Liver (tissue), 8 donors: ENCODE measurements at regions not wholly inside any gene's neighbourhood (a gene's known extent, or its start where the extent isn't known, plus 50 kb on each side); places are given as distances from the start of the nearest gene placed in this dataset.

ENCODE experiments used
- DNase-seq: peaks from one replicate; pipeline ENCODE4 v3.0.0-alpha.2; 2017; ENCODE audit warnings: low spot score
- H3K27ac ChIP-seq, 2 donors: one replicate each; pipeline ENCODE4 v1.7.0; 2013; ENCODE audit warnings: inconsistent platforms in 2 of 2, low read length in 2 of 2, control low read depth in 1 of 2, low read depth in 1 of 2, mild to moderate bottlenecking in 1 of 2
- H3K27me3 ChIP-seq, 4 donors: one replicate each; pipeline versions ENCODE4 v1.6.1 to v1.7.0; 2013; ENCODE audit warnings: low read length in 3 of 4, inconsistent platforms in 1 of 4, mild to moderate bottlenecking in 1 of 4, moderate library complexity in 1 of 4; ENCODE audit not compliant: control insufficient read depth in 4 of 4, insufficient read depth in 4 of 4
- H3K36me3 ChIP-seq, 4 donors: one replicate each; pipeline versions ENCODE4 v1.6.1 to v1.7.0; 2013; ENCODE audit warnings: low read length in 3 of 4, mild to moderate bottlenecking in 3 of 4, low read depth in 1 of 4, moderate library complexity in 1 of 4; ENCODE audit not compliant: control insufficient read depth in 4 of 4, insufficient read depth in 3 of 4
- H3K4me1 ChIP-seq, 4 donors: one replicate each; pipeline versions ENCODE4 v1.6.1 to v1.7.0; 2013; ENCODE audit warnings: low read length in 3 of 4, mild to moderate bottlenecking in 3 of 4, moderate library complexity in 1 of 4; ENCODE audit not compliant: control insufficient read depth in 4 of 4, insufficient read depth in 4 of 4
- H3K4me3 ChIP-seq, 3 donors: one replicate each; pipeline versions ENCODE4 v1.6.1 to v1.7.0; 2013; ENCODE audit warnings: low read length in 3 of 3, control low read depth in 1 of 3, low read depth in 1 of 3, mild to moderate bottlenecking in 1 of 3
- H3K9ac ChIP-seq, 2 donors: one replicate each; pipeline ENCODE4 v1.7.0; 2013; ENCODE audit warnings: low read length in 2 of 2, mild to moderate bottlenecking in 2 of 2, moderate library complexity in 2 of 2, control low read depth in 1 of 2, low read depth in 1 of 2
- H3K9me3 ChIP-seq, 4 donors: one replicate each; pipeline versions ENCODE4 v1.6.1 to v1.7.0; 2013; ENCODE audit warnings: low read length in 3 of 4; ENCODE audit not compliant: control insufficient read depth in 4 of 4
- EGR1 ChIP-seq, 2 donors: IDR thresholded peaks; 2 replicates each; pipeline ENCODE4 v1.6.1; 2016 to 2018; ENCODE audit warnings: antibody characterized with exemption in 2 of 2, low read depth in 2 of 2
- FOXA1 ChIP-seq: IDR thresholded peaks from 2 replicates; pipeline ENCODE4 v1.6.1; 2016; ENCODE audit warnings: antibody characterized with exemption
- FOXA2 ChIP-seq: IDR thresholded peaks from 2 replicates; pipeline ENCODE4 v1.6.1; 2016; ENCODE audit warnings: antibody characterized with exemption
- GABPA ChIP-seq, 2 donors: IDR thresholded peaks in 1 of 2; conservative IDR thresholded peaks in 1 of 2; 2 replicates each; pipeline ENCODE4 v1.6.1; 2016; ENCODE audit warnings: antibody characterized with exemption in 2 of 2, mild to moderate bottlenecking in 1 of 2, moderate library complexity in 1 of 2
- HNF4A ChIP-seq, 2 donors: conservative IDR thresholded peaks; 2 replicates each; pipeline ENCODE4 v1.6.1; 2016; ENCODE audit warnings: antibody characterized with exemption in 2 of 2, mild to moderate bottlenecking in 2 of 2
- HNF4G ChIP-seq: IDR thresholded peaks from 2 replicates; pipeline ENCODE4 v1.6.1; 2016; ENCODE audit warnings: antibody characterized with exemption
- JUND ChIP-seq, 2 donors: IDR thresholded peaks; 2 replicates each; pipeline ENCODE4 v1.6.1; 2016; ENCODE audit warnings: antibody characterized with exemption in 2 of 2
- NR2F2 ChIP-seq: IDR thresholded peaks from 2 replicates; pipeline ENCODE4 v1.6.1; 2016; ENCODE audit warnings: antibody characterized with exemption
- RAD21 ChIP-seq, 2 donors: IDR thresholded peaks; 2 replicates each; pipeline ENCODE4 v1.6.1; 2016; ENCODE audit warnings: antibody characterized with exemption in 2 of 2, mild to moderate bottlenecking in 2 of 2
- RXRA ChIP-seq, 2 donors: IDR thresholded peaks; 2 replicates each; pipeline ENCODE4 v1.6.1; 2017 to 2018; ENCODE audit warnings: antibody characterized with exemption in 2 of 2, mild to moderate bottlenecking in 1 of 2
- SP1 ChIP-seq: IDR thresholded peaks from 2 replicates; pipeline ENCODE4 v1.6.1; 2018; ENCODE audit warnings: antibody characterized with exemption, mild to moderate bottlenecking
- TAF1 ChIP-seq: conservative IDR thresholded peaks from 2 replicates; pipeline ENCODE4 v1.6.1; 2016; ENCODE audit warnings: antibody characterized with exemption, mild to moderate bottlenecking
- YY1 ChIP-seq: IDR thresholded peaks from 2 replicates; pipeline ENCODE4 v1.6.1; 2016; ENCODE audit warnings: antibody characterized with exemption, mild to moderate bottlenecking
- WGBS: extraction: QIAGEN DNeasy Blood & Tissue Kit; methylation state at CpG from one replicate; pipeline ENCODE4 v1.1.7; 2013; 5-methylcytosine and 5-hydroxymethylcytosine counted together
- TF ChIP-seq, protein P1 (sequence below): IDR thresholded peaks from 2 replicates; pipeline ENCODE4 v1.6.1; 2016; ENCODE audit warnings: antibody characterized with exemption
- TF ChIP-seq, protein P2 (sequence below): IDR thresholded peaks from 2 replicates; pipeline ENCODE4 v1.6.1; 2016; ENCODE audit warnings: antibody characterized with exemption
- TF ChIP-seq, protein P3 (sequence below): fragments of 150-350 bp; IDR thresholded peaks from 2 replicates; pipeline ENCODE4 v1.5.1; 2017; ENCODE audit warnings: improper control_type of control experiment, low read depth, low read length; ENCODE audit not compliant: missing input control
- TF ChIP-seq, protein P4 (sequence below): IDR thresholded peaks from 2 replicates; pipeline ENCODE4 v1.6.1; 2016; ENCODE audit warnings: antibody characterized with exemption
- donor health status: healthy.
- donor health status: healthy.
- donor health status: healthy.
- donor health status: healthy.
- donor health status: healthy.

DNA sequence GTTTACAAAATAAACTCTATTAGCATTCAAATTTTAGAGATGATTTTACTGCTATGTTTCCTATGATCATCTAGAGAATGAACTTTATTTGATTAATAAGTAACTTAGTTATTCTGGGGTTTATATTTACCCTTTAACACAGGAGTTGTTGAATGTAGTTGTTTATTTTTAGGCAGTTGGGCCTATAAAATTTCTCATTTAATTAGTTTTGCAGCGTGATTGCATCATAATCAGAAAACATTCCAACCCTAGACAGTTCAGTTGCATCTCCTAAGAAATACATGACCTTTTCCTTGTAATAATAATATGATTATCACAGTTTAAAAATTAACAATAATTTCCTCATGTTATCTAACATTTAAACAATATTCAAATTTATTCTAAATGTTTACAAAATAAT lies 224.7 kb upstream of the CDH7 start:
- H3K4me1 ChIP-seq: no peaks in the 10 kb centered on the region
- no peak overlapping the region for H3K27ac ChIP-seq
- no peak overlapping the region for H3K4me3 ChIP-seq
- no peaks in the 10 kb centered on the region for H3K27me3 ChIP-seq
- no peaks in the 10 kb centered on the region for H3K36me3 ChIP-seq
- WGBS: 55% methylated on average over 1 of the region's 1 CpG
- H3K9ac ChIP-seq: no peak overlapping the region
- H3K9me3 ChIP-seq: peaks cover 0 to 2% (median 0%) of the 10 kb centered on the region in 4 donors
- TF ChIP-seq JUND (IDR thresholded peaks at IDR 0.05) (no peak), RAD21 (IDR thresholded peaks at IDR 0.05) (no peak), GABPA (IDR thresholded peaks at IDR 0.05 in 1 of 2, conservative IDR thresholded peaks at IDR 0.05 in 1 of 2) (no peak), EGR1 (IDR thresholded peaks at IDR 0.05; ENCODE audit: low read depth in 2 of 2) (no peak), HNF4G (no peak), TAF1 (no peak), FOXA1 (no peak), SP1 (no peak), NR2F2 (no peak), HNF4A (conservative IDR thresholded peaks at IDR 0.05) (no peak), FOXA2 (no peak), YY1 (no peak)
- TF ChIP-seq, protein P1, sequence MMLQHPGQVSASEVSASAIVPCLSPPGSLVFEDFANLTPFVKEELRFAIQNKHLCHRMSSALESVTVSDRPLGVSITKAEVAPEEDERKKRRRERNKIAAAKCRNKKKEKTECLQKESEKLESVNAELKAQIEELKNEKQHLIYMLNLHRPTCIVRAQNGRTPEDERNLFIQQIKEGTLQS: no peak
- TF ChIP-seq, protein P2, sequence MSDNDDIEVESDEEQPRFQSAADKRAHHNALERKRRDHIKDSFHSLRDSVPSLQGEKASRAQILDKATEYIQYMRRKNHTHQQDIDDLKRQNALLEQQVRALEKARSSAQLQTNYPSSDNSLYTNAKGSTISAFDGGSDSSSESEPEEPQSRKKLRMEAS: no peak
- TF ChIP-seq, protein P3, sequence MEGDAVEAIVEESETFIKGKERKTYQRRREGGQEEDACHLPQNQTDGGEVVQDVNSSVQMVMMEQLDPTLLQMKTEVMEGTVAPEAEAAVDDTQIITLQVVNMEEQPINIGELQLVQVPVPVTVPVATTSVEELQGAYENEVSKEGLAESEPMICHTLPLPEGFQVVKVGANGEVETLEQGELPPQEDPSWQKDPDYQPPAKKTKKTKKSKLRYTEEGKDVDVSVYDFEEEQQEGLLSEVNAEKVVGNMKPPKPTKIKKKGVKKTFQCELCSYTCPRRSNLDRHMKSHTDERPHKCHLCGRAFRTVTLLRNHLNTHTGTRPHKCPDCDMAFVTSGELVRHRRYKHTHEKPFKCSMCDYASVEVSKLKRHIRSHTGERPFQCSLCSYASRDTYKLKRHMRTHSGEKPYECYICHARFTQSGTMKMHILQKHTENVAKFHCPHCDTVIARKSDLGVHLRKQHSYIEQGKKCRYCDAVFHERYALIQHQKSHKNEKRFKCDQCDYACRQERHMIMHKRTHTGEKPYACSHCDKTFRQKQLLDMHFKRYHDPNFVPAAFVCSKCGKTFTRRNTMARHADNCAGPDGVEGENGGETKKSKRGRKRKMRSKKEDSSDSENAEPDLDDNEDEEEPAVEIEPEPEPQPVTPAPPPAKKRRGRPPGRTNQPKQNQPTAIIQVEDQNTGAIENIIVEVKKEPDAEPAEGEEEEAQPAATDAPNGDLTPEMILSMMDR: no peak
- TF ChIP-seq, protein P4, sequence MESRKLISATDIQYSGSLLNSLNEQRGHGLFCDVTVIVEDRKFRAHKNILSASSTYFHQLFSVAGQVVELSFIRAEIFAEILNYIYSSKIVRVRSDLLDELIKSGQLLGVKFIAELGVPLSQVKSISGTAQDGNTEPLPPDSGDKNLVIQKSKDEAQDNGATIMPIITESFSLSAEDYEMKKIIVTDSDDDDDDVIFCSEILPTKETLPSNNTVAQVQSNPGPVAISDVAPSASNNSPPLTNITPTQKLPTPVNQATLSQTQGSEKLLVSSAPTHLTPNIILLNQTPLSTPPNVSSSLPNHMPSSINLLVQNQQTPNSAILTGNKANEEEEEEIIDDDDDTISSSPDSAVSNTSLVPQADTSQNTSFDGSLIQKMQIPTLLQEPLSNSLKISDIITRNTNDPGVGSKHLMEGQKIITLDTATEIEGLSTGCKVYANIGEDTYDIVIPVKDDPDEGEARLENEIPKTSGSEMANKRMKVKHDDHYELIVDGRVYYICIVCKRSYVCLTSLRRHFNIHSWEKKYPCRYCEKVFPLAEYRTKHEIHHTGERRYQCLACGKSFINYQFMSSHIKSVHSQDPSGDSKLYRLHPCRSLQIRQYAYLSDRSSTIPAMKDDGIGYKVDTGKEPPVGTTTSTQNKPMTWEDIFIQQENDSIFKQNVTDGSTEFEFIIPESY: no peak
- DNase-seq: no peak

DNA sequence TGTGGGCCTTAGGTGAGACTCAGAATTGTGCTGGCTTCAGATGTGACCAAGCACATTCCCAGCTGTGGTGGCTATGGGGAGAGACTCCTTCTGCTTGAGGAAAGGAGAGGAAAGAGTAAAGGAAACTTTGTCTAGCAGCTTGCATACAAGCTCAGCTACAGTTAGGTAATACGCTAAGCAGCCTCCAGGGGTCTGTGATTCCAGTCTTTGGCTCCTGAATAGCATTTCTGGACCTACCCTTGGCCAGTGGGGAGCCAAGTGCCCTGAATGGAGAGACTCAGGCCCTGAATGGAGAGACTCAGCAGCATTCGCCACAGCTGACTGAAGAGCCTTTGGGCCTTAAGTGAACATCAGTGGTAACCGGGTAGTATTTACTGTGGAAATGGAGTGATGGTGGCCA lies 227.4 kb upstream of the CDH7 start:
- TF ChIP-seq RXRA (IDR thresholded peaks at IDR 0.05): no peak
- no peak for TF ChIP-seq RAD21 (IDR thresholded peaks at IDR 0.05)
- no peak for TF ChIP-seq FOXA2
- WGBS: 89% methylated on average over 3 of the region's 3 CpGs
- no peak overlapping the region for H3K9ac ChIP-seq
- H3K4me3 ChIP-seq: no peak overlapping the region
- H3K27me3 ChIP-seq: no peaks in the 10 kb centered on the region
- no peak overlapping the region for H3K27ac ChIP-seq
- H3K4me1 ChIP-seq: no peaks in the 10 kb centered on the region
- no peak for DNase-seq
- H3K9me3 ChIP-seq: peaks cover 0 to 2% (median 0%) of the 10 kb centered on the region in 4 donors
- H3K36me3 ChIP-seq: no peaks in the 10 kb centered on the region

DNA sequence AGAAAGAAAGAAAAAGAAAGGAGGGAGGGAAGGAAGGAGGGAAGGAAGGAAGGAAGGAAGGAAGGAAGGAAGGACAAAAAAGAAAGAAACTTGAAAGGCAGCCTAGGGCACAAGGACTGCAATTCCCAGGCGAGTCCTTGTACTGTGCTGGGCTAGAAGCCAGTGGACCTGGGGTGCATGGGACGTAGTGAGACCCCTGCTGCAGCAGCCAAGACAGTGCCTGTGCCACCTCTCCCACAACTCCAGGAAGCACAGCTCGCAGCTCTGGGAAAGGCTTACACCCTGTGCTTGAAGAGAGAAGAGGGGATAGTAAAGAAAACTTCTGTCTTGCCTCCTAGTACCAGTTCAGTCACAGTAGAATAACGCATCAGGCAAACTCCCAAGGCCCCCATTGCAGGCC lies 227.9 kb upstream of the CDH7 start:
- no peak overlapping the region for H3K9ac ChIP-seq
- no peaks in the 10 kb centered on the region for H3K4me1 ChIP-seq
- WGBS: 76% methylated on average over 4 of the region's 4 CpGs
- H3K4me3 ChIP-seq: no peak overlapping the region
- peaks cover 0 to 2% (median 0%) of the 10 kb centered on the region in 4 donors for H3K9me3 ChIP-seq
- H3K27ac ChIP-seq: no peak overlapping the region
- H3K36me3 ChIP-seq: no peaks in the 10 kb centered on the region
- no peaks in the 10 kb centered on the region for H3K27me3 ChIP-seq
- DNase-seq: no peak
- TF ChIP-seq, protein P1: no peak
- no peak for TF ChIP-seq RXRA (IDR thresholded peaks at IDR 0.05)
- no peak for TF ChIP-seq HNF4G
- TF ChIP-seq GABPA (IDR thresholded peaks at IDR 0.05 in 1 of 2, conservative IDR thresholded peaks at IDR 0.05 in 1 of 2): no peak
- no peak for TF ChIP-seq RAD21 (IDR thresholded peaks at IDR 0.05)
- no peak for TF ChIP-seq FOXA2
- TF ChIP-seq, protein P4: no peak
- TF ChIP-seq TAF1: no peak
- TF ChIP-seq SP1: no peak
- no peak for TF ChIP-seq FOXA1
